GM19351 (cell line): ENCODE measurements at regions not wholly inside any gene's neighbourhood (a gene's known extent, or its start where the extent isn't known, plus 50 kb on each side); places are given as distances from the start of the nearest gene placed in this dataset.

Experiments
- ATAC-seq: cut with Tn5 transposase; IDR thresholded peaks from one replicate; pipeline ENCODE4 v1.9.1; 2021; ENCODE audit warnings: mild to moderate bottlenecking, moderate library complexity; ENCODE audit not compliant: unreplicated experiment

DNA sequence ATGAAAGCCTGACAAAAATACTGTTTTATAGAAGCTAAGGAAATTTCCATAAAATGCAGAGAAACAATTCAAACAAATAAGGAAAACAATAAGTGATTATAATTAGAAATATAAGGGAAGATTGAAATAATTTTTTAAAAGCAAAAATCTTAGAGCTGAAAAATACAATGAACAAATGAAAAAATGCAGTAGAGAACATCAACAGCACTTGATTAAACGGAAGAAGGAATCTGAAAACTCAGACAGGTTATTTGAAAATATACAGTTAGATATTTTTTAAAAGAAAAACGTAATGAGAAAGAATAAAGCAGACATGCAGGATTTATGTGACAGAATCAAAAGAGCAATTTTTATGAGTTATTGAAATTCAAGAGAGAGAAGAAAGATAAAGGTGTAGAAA, 279.1 kb upstream of the MAGI2 start:
- no peak for ATAC-seq

DNA sequence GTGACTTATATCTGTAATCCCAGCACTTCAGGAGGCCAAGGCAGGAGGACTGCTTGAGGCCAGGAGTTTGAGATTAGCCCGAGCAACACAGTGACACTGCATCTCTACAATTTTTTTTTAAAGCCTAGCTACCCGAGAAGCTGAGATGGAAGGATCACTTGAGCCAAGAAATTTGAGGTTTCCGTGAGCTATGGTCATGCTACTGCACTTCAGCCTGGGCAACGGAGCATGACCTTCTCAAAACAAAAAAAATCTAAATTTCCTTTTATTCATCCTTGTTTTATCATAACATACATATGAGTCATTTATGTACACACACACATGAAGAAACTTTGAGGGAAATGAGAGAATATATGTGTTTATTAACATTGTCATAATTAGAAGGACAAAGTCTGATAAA, 277.5 kb upstream of the MAGI2 start:
- no peak for ATAC-seq

- ATAC-seq: no peak
Measured at GRCh38 chr7:79723833-79724618, 270.6 kb upstream of the MAGI2 start.

GRCh38 chr7:79722217-79722616, 268.8 kb upstream of the MAGI2 start:
- no peak for ATAC-seq

- ATAC-seq: no peak
Measured at GRCh38 chr7:79719216-79719615, 265.7 kb upstream of the MAGI2 start.

- ATAC-seq: no peak
Measured at GRCh38 chr7:79716329-79716728, 262.9 kb upstream of the MAGI2 start.

DNA sequence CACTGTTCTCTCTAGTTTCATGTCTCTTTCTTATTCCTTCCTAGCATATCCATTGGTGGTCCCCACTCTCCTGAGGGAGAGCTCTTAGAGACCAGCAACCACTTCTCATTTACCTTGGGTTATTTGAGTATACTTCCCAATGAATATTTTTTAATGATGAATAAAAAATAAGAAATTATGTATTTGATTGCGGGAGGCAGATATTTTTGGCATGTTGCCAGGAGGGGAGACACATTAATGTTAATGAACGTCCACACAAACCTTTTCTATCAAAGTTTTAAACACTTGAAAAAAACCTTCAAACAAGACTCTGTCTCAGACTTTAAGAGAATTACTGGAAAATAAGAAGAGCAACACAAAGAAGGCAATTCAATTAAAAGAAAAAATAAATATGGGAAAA, 260.6 kb upstream of the MAGI2 start:
- no peak for ATAC-seq

GRCh38 chr7:79713276-79713675, 259.8 kb upstream of the MAGI2 start:
- ATAC-seq: no peak

GRCh38 chr7:79711660-79712059, 258.2 kb upstream of the MAGI2 start:
- no peak for ATAC-seq

- no peak for ATAC-seq
Measured at GRCh38 chr7:79709574-79710409, 256.3 kb upstream of the MAGI2 start.

GRCh38 chr7:79702116-79702515, 248.6 kb upstream of the MAGI2 start:
- ATAC-seq: no peak

- no peak for ATAC-seq
Measured at GRCh38 chr7:79692015-79692414, 238.5 kb upstream of the MAGI2 start.

GRCh38 chr7:79691074-79691473, 237.6 kb upstream of the MAGI2 start:
- ATAC-seq: no peak

GRCh38 chr7:79684384-79684783, 230.9 kb upstream of the MAGI2 start:
- no peak for ATAC-seq

GRCh38 chr7:79683916-79684315, 230.4 kb upstream of the MAGI2 start:
- no peak for ATAC-seq

- no peak for ATAC-seq
Measured at GRCh38 chr7:79683185-79683890, 229.9 kb upstream of the MAGI2 start.

DNA sequence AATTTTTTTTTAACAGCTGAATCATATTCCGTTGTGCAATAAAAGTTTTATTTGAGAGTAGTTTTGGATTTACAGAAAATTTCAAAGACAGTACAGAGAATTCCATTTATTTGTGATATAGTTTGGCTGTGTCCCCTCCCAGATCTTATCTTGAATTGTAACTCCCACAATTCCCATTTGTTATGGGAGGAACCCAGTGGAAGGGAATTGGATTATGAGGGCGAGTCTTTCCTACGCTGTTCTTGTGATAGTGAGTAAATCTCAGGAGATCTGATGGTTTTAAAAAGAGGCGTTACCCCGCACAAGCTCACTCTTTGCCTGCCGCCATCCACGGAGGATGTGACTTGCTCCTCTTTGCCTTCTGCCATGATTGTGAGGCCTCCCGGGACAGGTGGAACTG, 228.0 kb upstream of the MAGI2 start:
- no peak for ATAC-seq

DNA sequence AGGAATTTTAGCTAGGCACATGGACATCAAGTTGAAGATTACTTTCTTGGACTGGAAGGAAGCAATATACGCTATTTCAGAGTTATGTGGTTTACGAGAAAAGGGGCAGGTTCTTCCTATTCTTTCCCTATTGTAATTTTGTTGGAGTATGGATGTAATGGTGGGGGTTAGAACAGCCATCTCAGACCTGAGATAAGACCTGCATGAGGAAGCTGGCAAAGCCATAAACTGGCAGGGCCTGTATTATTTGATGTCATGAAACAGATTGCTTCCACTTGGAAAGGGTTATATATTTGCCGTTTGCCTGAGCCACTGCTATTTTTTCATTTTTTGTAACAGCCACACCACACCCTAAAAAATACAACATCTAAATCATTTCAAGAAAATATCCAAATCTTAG, 220.5 kb upstream of the MAGI2 start:
- no peak for ATAC-seq

DNA sequence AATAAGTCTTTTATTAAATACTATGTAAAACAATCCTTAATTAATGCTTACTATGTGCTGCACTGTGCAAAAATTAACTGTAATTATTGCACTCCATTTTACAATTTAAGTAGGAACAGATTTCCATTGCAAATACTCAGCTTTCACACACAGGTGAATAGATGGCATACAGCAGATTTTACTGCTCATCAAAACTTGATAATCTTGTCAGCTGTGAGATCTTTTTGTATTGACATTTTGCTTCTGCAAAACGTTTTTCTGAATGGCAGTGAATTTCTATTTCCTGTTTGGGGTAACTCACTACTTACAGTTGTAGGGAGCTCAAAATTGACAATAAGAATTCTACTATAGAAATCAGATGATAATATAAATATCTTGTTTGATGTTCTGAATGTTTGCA, 220.0 kb upstream of the MAGI2 start:
- no peak for ATAC-seq

GRCh38 chr7:79668292-79668691, 214.8 kb upstream of the MAGI2 start:
- no peak for ATAC-seq

- ATAC-seq: no peak
Measured at GRCh38 chr7:79666472-79666871, 213.0 kb upstream of the MAGI2 start.
